ENCODE measurements at regions not wholly inside any gene's neighbourhood (a gene's known extent, or its start where the extent isn't known, plus 50 kb on each side); places are given as distances from the start of the nearest gene placed in this dataset.
"Not testable (repeated sequence)": the region's sequence is repeated elsewhere in the genome, so short reads cannot be mapped to it uniquely, and the experiment has no call there.

DNA sequence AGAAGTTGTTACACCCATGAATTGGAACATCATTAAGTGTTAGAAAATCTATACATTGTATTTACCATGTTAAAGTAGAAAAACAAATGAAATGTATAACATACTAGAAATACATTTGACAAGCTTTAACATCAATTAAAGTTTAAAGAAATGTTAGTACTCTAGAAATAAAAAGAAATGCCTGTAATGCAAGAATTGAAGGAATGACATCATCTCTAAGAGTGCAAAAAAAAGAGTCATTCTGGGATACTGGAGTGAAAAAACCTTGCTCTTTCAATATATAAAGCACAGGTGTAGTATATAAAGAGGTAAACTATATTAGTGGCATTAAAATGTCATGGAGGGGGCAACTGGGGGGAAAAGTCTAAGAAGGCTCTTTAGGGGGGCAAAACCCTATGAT is 210.8 kb upstream of the PLD5 start:
- DNase-seq (ENCODE audit: low spot score): no peak

GRCh38 chr1:242731446-242731845 is 206.9 kb upstream of the PLD5 start:
- DNase-seq (ENCODE audit: low spot score): no peak

DNA sequence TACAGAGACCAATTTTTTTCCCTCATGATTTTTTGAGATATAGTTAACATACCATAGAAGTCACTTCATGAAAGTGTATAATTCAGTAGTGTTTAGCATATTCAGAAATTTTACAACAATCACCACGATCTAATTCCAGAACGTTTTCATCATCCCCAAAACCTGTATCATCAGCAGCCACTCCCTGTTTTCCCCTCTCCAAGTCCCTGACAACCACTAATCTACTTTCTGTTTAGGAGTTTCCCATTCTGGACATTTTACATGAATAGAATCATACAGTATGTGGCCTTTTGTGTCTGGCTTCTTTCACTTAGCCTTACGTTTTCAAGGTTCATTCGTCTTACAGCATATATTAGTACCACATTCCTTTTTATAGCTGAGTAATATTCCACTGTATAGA is 204.2 kb upstream of the PLD5 start:
- no peak for DNase-seq (ENCODE audit: low spot score)

GRCh38 chr1:242723044-242723716 is 198.7 kb upstream of the PLD5 start:
- no peak for DNase-seq (ENCODE audit: low spot score)

- DNase-seq (ENCODE audit: low spot score): no peak
These were observed 194.5 kb upstream of the PLD5 start for GRCh38 chr1:242718967-242719366.

DNA sequence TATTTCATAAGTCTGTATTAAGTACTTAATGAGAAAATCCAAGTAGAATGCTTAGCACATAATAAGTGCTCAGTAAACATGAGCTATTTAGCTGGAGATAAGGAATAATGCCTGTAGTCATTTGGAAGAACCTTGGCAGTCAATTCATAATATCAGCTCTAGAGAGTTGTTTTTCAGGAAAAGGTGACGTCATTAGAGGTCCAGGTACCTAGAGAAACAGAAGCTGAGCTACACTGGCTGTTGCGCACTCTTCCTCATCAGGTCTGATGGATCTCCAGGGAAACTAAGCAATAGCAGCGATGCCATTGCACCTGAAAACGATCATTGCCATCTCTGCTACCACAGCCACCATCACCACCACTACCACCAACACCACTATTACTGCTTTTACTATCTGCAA is 187.8 kb upstream of the PLD5 start:
- no peak for DNase-seq (ENCODE audit: low spot score)

DNA sequence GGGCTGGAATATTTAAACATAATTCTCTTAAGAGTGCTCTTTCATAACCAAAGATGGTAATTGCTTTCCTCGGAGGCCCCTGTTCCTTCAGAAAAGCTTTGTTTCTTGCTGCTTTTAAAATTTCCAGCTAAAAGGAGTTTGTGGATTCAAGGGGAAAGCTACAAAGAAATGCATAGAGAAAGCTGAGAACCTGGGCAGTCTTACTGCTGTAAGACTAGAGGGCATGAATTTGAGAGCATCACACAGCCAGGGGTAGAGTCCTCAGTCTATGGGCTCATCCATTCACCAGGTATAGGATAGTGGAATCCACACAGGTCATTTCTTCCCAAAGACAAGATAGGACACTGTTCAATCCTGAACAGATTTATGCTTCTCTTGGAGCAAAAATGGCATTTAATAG is 186.3 kb upstream of the PLD5 start:
- DNase-seq (ENCODE audit: low spot score): no peak

- DNase-seq (ENCODE audit: low spot score): no peak
These were observed 185.8 kb upstream of the PLD5 start for GRCh38 chr1:242710286-242710685.

- no peak for DNase-seq (ENCODE audit: low spot score)
These were observed 179.0 kb upstream of the PLD5 start for GRCh38 chr1:242703467-242703866.

- no peak for DNase-seq (ENCODE audit: low spot score)
These were observed 168.5 kb upstream of the PLD5 start for GRCh38 chr1:242692988-242693387.

DNA sequence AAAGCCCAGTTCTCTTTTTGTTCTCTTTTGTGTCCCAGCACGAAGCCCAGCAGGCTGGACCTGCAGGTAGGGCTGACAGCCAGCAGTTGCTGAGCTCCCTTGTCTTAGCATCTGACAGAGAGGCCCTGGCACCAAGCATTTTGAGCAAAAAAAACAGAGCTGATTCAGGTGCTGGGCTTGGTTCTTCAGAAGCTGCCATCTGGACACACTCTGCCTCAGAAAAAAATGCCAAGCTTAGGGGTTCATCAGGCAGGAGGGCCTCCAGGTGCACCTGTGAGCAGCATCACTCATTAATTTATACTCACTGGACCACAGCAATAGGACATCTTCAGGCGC is 167.1 kb upstream of the PLD5 start:
- no peak for DNase-seq (ENCODE audit: low spot score)

DNA sequence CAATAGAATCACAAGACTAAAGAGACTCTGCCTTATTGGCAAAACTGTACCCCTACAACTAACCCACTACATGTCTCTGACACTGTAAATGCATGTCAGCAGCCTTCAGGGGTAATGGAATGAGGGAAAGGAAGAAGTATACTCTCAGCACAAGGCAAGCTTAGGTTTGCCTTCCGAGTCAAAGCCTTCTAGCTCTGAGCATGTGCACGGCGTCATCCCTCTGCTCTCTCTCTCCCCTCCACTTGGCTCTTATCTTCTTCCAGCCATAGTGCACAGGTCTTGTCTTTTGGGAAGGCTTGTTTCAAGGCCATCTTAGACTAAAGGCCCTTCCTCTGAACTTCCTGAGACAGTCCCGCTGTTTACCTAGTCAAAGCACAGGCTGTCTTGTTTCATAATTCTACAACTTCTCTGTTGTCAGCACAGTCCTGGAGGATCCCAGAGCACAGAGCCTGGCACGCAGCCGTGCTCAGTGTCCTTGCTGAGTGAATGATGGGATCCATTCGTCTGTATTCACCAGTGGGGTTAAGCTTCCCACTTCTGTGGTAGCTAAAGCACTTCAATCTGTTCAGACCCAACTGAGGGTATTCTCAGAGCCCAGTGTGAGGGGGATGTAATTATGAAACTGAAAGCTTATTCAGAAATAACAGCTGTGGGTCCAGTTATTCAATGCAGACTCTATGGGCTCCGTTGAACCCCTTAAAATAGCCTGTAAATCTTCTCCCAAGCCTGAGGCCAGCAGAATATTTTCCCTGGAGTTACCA is 166.5 kb upstream of the PLD5 start:
- DNase-seq (ENCODE audit: low spot score): no peak

GRCh38 chr1:242689378-242689777 is 164.9 kb upstream of the PLD5 start:
- DNase-seq (ENCODE audit: low spot score): no peak

- DNase-seq (ENCODE audit: low spot score): no peak
These were observed 150.6 kb upstream of the PLD5 start for GRCh38 chr1:242674951-242675645.

DNA sequence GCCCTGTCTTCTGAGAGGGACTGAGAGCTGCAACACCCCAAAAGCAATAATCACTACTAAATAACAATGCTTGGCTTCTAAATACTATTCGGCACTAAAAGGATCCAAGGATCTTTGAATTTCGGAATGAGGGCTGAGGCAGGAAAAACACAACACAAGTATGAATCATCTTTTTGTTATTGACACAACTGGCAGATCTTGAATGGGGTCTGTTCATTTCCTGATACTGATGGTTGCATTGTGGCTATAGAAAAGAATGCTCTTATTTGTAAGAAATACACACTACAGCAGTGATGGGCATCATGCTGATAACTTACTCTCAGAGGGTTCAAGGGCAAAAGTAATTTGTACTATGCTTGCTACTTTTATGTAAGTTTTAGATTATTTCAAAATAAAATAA is 149.2 kb upstream of the PLD5 start:
- no peak for DNase-seq (ENCODE audit: low spot score)

GRCh38 chr1:242673165-242673564 is 148.7 kb upstream of the PLD5 start:
- DNase-seq (ENCODE audit: low spot score): not testable (repeated sequence)

- DNase-seq (ENCODE audit: low spot score): no peak
These were observed 145.5 kb upstream of the PLD5 start for GRCh38 chr1:242670019-242670418.

GRCh38 chr1:242662886-242663285 is 138.4 kb upstream of the PLD5 start:
- no peak for DNase-seq (ENCODE audit: low spot score)

DNA sequence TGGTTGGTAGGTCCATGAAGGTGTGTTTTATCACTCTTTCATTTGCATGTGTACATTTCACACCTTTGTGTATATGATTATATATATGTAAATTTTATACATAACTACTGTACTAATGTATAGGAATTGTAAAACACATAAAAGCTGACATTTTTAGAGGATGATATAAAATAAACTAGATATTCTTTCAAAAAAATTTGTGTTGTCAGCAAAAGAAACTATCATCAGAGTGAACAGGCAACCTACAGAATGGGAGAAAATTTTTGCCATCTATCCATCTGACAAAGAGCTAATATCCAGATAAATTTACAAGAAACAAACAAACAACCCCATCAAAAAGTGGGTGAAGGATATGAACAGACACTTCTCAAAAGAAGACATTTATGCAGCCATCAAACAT is 129.3 kb upstream of the PLD5 start:
- DNase-seq (ENCODE audit: low spot score): not testable (repeated sequence)

- no peak for DNase-seq (ENCODE audit: low spot score)
These were observed 127.3 kb upstream of the PLD5 start for GRCh38 chr1:242651817-242652216.

DNA sequence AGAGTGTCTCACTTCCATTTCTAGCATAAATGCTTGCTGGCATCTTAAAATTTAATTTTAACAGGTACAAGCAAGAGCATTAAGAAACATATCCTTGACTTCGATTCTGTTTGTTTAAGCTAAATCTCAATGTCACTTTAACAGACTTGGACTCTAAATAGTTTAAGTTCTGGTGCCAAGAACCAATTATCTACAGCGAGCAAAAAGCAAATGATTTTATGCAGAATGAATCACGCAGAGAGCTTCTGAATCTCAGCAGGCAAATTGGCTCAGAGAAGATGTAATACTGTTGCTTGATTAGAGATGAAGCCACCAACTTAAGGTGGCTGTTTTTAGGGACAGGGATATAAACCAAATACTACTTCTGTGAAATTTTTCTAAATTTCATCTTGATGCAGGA is 117.0 kb upstream of the PLD5 start:
- no peak for DNase-seq (ENCODE audit: low spot score)

DNA sequence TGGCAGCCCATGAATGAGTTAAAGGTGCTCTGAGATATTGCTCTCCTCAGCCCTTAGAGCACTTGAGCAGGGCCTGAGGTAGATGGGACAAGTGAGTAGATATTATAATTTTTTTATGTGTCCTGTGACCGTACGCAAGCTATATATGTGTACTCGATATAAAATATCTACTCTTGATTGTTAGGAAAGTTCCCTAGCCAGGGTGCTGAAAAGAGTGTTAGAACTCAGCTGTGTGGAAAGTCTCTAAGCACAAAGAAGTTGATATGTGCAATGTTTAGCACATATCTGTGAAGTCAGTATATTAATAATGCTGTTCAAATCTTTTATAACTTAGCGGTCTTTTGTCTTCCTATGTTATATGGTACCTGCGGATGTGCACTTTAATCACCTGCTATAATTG is 114.6 kb upstream of the PLD5 start:
- DNase-seq (ENCODE audit: low spot score): no peak

GRCh38 chr1:242634732-242635131 is 110.2 kb upstream of the PLD5 start:
- no peak for DNase-seq (ENCODE audit: low spot score)
